ENCODE measurements at regions not wholly inside any gene's neighbourhood (a gene's known extent, or its start where the extent isn't known, plus 50 kb on each side); places are given as distances from the start of the nearest gene placed in this dataset.

- TF ChIP-seq CTCF (IDR thresholded peaks at IDR 0.05) (no peak), POLR2A (IDR thresholded peaks at IDR 0.05) (no peak)
Observed at GRCh38 chr5:26439121-26439520, 599.3 kb downstream of the CDH9 start.
